ENCODE measurements at regions not wholly inside any gene's neighbourhood (a gene's known extent, or its start where the extent isn't known, plus 50 kb on each side); places are given as distances from the start of the nearest gene placed in this dataset.

DNA sequence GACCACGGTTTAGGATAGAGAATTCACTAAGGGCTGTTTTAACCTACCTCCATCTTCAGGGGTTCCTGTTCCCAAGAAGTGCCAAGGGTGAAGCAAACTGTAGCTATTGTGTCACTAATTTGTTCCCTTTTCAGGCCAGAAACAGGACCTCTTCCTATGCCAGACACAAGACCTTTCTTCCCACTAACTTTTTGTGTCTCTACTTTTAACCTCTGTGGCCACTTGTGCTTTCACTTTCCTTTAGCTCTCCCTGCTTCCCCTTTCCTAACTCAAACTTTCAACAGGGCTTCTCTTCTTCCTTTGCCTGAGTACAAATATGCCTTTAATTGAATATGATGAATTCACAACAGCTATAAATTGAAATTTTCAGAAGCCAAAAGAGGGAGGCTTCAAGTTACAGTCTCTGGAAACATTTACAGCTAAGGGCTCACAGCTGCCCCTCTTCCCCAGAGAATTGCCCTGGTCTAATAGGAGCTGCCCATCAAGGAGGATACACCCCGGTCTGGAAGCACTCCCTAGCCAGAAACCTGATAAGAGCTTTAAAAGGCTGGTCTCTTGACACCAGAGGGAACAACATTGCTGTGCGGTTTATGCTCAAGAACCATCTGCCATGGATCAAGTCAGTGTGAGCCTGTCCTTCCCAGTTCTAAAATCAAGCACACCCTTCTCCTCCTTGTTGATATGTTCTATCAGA is 61.7 kb upstream of the PLS3 start:
- H3K27me3 Mint-ChIP-seq = no peaks in the 10 kb centered on the region
- H3K9me3 Mint-ChIP-seq (ENCODE audit: low read depth) = no peaks in the 10 kb centered on the region
- no peak overlapping the region for H3K4me3 Mint-ChIP-seq (ENCODE audit: low read depth)
- TF ChIP-seq, protein P1, sequence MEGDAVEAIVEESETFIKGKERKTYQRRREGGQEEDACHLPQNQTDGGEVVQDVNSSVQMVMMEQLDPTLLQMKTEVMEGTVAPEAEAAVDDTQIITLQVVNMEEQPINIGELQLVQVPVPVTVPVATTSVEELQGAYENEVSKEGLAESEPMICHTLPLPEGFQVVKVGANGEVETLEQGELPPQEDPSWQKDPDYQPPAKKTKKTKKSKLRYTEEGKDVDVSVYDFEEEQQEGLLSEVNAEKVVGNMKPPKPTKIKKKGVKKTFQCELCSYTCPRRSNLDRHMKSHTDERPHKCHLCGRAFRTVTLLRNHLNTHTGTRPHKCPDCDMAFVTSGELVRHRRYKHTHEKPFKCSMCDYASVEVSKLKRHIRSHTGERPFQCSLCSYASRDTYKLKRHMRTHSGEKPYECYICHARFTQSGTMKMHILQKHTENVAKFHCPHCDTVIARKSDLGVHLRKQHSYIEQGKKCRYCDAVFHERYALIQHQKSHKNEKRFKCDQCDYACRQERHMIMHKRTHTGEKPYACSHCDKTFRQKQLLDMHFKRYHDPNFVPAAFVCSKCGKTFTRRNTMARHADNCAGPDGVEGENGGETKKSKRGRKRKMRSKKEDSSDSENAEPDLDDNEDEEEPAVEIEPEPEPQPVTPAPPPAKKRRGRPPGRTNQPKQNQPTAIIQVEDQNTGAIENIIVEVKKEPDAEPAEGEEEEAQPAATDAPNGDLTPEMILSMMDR (IDR thresholded peaks at IDR 0.05; ENCODE audit: unreplicated experiment) = no peak
- no peaks in the 10 kb centered on the region for H3K36me3 Mint-ChIP-seq (ENCODE audit: insufficient read depth)
- no peak overlapping the region for H3K27ac Mint-ChIP-seq
- DNase-seq (ENCODE audit: low spot score, unreplicated experiment) = no peak
- H3K4me1 Mint-ChIP-seq (ENCODE audit: low read depth) = peaks cover 2% of the 10 kb centered on the region

DNA sequence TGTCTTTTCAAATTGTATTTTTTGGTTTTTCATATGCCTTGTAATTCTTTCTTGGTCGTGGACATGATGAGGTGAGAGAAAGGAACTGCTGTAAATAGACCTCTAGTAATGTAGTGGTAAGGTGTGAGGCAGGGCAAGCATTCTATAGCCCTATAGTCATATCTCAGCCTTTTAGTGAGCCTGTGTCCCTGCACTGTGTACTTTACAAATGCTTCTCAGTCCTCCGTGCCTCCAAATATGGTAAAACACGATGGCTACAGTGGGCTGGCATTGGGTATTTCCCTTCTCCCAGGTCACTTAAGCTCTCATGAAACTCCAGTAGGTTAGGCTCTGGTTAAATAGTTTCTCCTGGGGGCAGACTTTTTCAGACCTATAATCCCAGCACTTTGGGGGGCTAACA is 57.9 kb upstream of the PLS3 start:
- no peaks in the 10 kb centered on the region for H3K9me3 Mint-ChIP-seq (ENCODE audit: low read depth)
- no peak for DNase-seq (ENCODE audit: low spot score, unreplicated experiment)
- no peaks in the 10 kb centered on the region for H3K4me1 Mint-ChIP-seq (ENCODE audit: low read depth)
- H3K27me3 Mint-ChIP-seq = no peaks in the 10 kb centered on the region
- TF ChIP-seq, protein P1 (IDR thresholded peaks at IDR 0.05; ENCODE audit: unreplicated experiment) = no peak
- no peak overlapping the region for H3K27ac Mint-ChIP-seq
- no peak overlapping the region for H3K4me3 Mint-ChIP-seq (ENCODE audit: low read depth)
- no peaks in the 10 kb centered on the region for H3K36me3 Mint-ChIP-seq (ENCODE audit: insufficient read depth)

DNA sequence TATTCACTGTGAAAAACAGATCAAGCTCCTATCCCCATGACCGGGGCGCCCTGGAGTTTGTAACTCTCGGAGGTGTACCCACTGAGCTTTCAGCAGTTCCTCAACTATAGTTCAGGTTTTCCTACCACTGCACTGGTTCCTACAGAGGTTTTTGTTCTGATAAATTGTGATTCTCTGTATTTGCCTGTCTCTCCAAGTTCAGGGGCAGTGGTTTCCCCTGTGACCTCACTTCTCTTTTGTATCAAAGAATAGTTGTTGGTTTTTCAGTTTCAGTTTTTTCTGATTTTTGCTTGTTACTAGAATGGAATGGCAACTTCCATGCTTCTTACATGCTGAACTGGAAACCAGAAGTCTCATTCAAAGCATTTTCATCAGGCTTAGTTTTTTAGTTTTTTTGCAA is 56.8 kb upstream of the PLS3 start:
- Mint-ChIP-seq H3K4me3 (ENCODE audit: low read depth) (no peak overlapping the region), H3K27me3 (no peaks in the 10 kb centered on the region), H3K4me1 (ENCODE audit: low read depth) (no peaks in the 10 kb centered on the region), H3K27ac (no peak overlapping the region), H3K36me3 (ENCODE audit: insufficient read depth) (no peaks in the 10 kb centered on the region), H3K9me3 (ENCODE audit: low read depth) (peaks cover 3% of the 10 kb centered on the region)
- no peak for DNase-seq (ENCODE audit: low spot score, unreplicated experiment)
- TF ChIP-seq, protein P1 (IDR thresholded peaks at IDR 0.05; ENCODE audit: unreplicated experiment) = no peak
